IMR-90 (cell line): ENCODE measurements at regions not wholly inside any gene's neighbourhood (a gene's known extent, or its start where the extent isn't known, plus 50 kb on each side); places are given as distances from the start of the nearest gene placed in this dataset.

Source experiments
- ATAC-seq: fragments of 200-7000 bp; cut with Tn5 transposase; 2 replicates; pipeline ENCODE4 v1.9.1; 2020; ENCODE audit warnings: low read depth, mild to moderate bottlenecking, moderate library complexity
- BruUV-seq: library from RNA; stranded (reverse); fragments of 400-500 nt; replicated peaks from 2 replicates; lab custom pipeline; 2021; lab: Mats Ljungman, UMichigan
- CTCF ChIA-PET: fragments of 300-600 bp; formaldehyde crosslinking; extraction: SDS; loops from one replicate; lab custom pipeline; 2021; ENCODE audit warnings: antibody characterized with exemption; lab: Yijun Ruan, JAX
- POLR2A ChIA-PET: fragments of 300-600 bp; sonication (Branson Sonifier 250); formaldehyde crosslinking; loops from one replicate; lab custom pipeline; 2022; ENCODE audit warnings: antibody characterized with exemption; ENCODE audit not compliant: unreplicated experiment; lab: Charles Lee
- DNase-seq: peaks from one replicate; pipeline ENCODE4 v3.0.0; 2013
- H2AFZ ChIP-seq: replicated peaks from 2 replicates; pipeline ENCODE3; 2013; ENCODE audit warnings: low read length, mild to moderate bottlenecking; ENCODE audit not compliant: poor library complexity
- H2AK5ac ChIP-seq: 2 replicates; pipeline ENCODE4 v1.6.1; 2013; ENCODE audit warnings: low read depth, low read length, inconsistent platforms
- H2AK9ac ChIP-seq: replicated peaks from 2 replicates; pipeline ENCODE3; 2013; ENCODE audit warnings: mild to moderate bottlenecking, low read depth, low read length, moderate library complexity; ENCODE audit not compliant: poor library complexity
- H2BK120ac ChIP-seq: 2 replicates; pipeline ENCODE4 v1.6.1; 2013; ENCODE audit warnings: low read depth, low read length, inconsistent platforms
- H2BK15ac ChIP-seq: 3 replicates; pipeline ENCODE4 v1.6.1; 2013; ENCODE audit warnings: low read depth, low read length, inconsistent platforms
- H2BK20ac ChIP-seq: 2 replicates; pipeline ENCODE4 v1.6.1; 2013; ENCODE audit warnings: low read depth, mild to moderate bottlenecking, inconsistent platforms, low read length, moderate library complexity
- H2BK5ac ChIP-seq: 2 replicates; pipeline ENCODE4 v1.6.1; 2013; ENCODE audit warnings: mild to moderate bottlenecking, low read depth, low read length, inconsistent platforms; ENCODE audit not compliant: poor library complexity, severe bottlenecking
- H3K14ac ChIP-seq: replicated peaks from 2 replicates; pipeline ENCODE4 v1.6.1; 2013; ENCODE audit warnings: low read depth, low read length, inconsistent platforms
- H3K18ac ChIP-seq: 2 replicates; pipeline ENCODE4 v1.6.1; 2013; ENCODE audit warnings: low read depth, low read length, control low read depth
- H3K23ac ChIP-seq: 2 replicates; pipeline ENCODE4 v1.6.1; 2013; ENCODE audit warnings: low read depth, low read length, inconsistent platforms
- H3K27ac ChIP-seq: 2 replicates; pipeline ENCODE4 v1.5.1; 2013; ENCODE audit warnings: mild to moderate bottlenecking, control low read depth, low read length; ENCODE audit not compliant: insufficient read depth
- H3K27me3 ChIP-seq: 2 replicates; pipeline ENCODE4 v1.6.1; 2013; ENCODE audit warnings: low read length; ENCODE audit not compliant: control insufficient read depth, insufficient read depth
- H3K36me3 ChIP-seq: 2 replicates; pipeline ENCODE4 v1.6.1; 2013; ENCODE audit warnings: low read length, mixed read lengths; ENCODE audit not compliant: control insufficient read depth, insufficient read depth
- H3K4ac ChIP-seq: 2 replicates; pipeline ENCODE4 v1.6.1; 2013; ENCODE audit warnings: low read depth, low read length, inconsistent platforms
- H3K4me1 ChIP-seq: 2 replicates; pipeline ENCODE4 v1.6.1; 2013; ENCODE audit warnings: low read length, mixed read lengths; ENCODE audit not compliant: control insufficient read depth, insufficient read depth
- H3K4me2 ChIP-seq: 2 replicates; pipeline ENCODE4 v1.6.1; 2013; ENCODE audit warnings: low read depth, mild to moderate bottlenecking, control low read depth, low read length, moderate library complexity
- H3K4me3 ChIP-seq: 2 replicates; pipeline ENCODE4 v1.5.1; 2013; ENCODE audit warnings: low read depth, mild to moderate bottlenecking, control low read depth, low read length, moderate library complexity; ENCODE audit not compliant: insufficient read depth
- H3K56ac ChIP-seq: 2 replicates; pipeline ENCODE4 v1.6.1; 2013; ENCODE audit warnings: low read length, inconsistent platforms; ENCODE audit not compliant: insufficient read depth; ENCODE audit errors: extremely low read depth
- H3K79me1 ChIP-seq, 2 experiments: 2 replicates each; pipeline ENCODE4 v1.6.1; 2013; ENCODE audit warnings: low read length in 2 of 2, inconsistent platforms in 1 of 2, low read depth in 1 of 2
- H3K9ac ChIP-seq: 2 replicates; pipeline ENCODE4 v1.6.1; 2013; ENCODE audit warnings: low read depth, low read length, control low read depth
- H3K9me1 ChIP-seq: 2 replicates; pipeline ENCODE4 v1.6.1; 2013; ENCODE audit warnings: low read length, inconsistent platforms; ENCODE audit not compliant: insufficient read depth
- H3K9me3 ChIP-seq: 2 replicates; pipeline ENCODE4 v1.6.1; 2013; ENCODE audit warnings: low read length; ENCODE audit not compliant: control insufficient read depth, insufficient read depth
- H4K20me1 ChIP-seq: 2 replicates; pipeline ENCODE4 v1.6.1; 2013; ENCODE audit warnings: low read length, inconsistent platforms; ENCODE audit not compliant: insufficient read depth
- H4K5ac ChIP-seq: 2 replicates; pipeline ENCODE4 v1.6.1; 2013; ENCODE audit warnings: mild to moderate bottlenecking, low read depth, low read length, control low read depth
- H4K8ac ChIP-seq, 2 experiments: 2 replicates each; pipeline ENCODE4 v1.6.1; 2013; ENCODE audit warnings: low read depth in 2 of 2, low read length in 2 of 2, control low read depth in 1 of 2, inconsistent platforms in 1 of 2
- H4K91ac ChIP-seq: 2 replicates; pipeline ENCODE4 v1.6.1; 2013; ENCODE audit warnings: low read depth, low read length, inconsistent platforms; ENCODE audit not compliant: insufficient read depth
- BHLHE40 ChIP-seq: fragments of 150-350 bp; IDR thresholded peaks from 2 replicates; pipeline ENCODE4 v1.6.1; 2016; ENCODE audit warnings: mild to moderate bottlenecking, low read depth, low read length
- CTCF ChIP-seq: conservative IDR thresholded peaks from 2 replicates; pipeline ENCODE4 v1.5.1; 2012; ENCODE audit warnings: mild to moderate bottlenecking, low read depth, low read length, improper control_type of control experiment
- POLR2A ChIP-seq: IDR thresholded peaks from 2 replicates; pipeline ENCODE4 v1.6.1; 2012; ENCODE audit warnings: mild to moderate bottlenecking, low read depth, low read length
- WGBS, 2 experiments: methylation state at CpG; one replicate each; pipeline versions ENCODE4 v1.1.5 to v1.1.7; 2013; ENCODE audit warnings: missing lambda C conversion rate in 2 of 2; ENCODE audit not compliant: insufficient read length in 1 of 2; ENCODE audit errors: extremely low coverage in 2 of 2; 5-methylcytosine and 5-hydroxymethylcytosine counted together
- dilution Hi-C: fragments of 300-500 bp; cut with HindIII; formaldehyde crosslinking; loops from one replicate; pipeline ENCODE4 v1.14.3; 2018; ENCODE audit warnings: low sequenced_read_pairs; ENCODE audit not compliant: unreplicated experiment
- in situ Hi-C: fragments of 300-500 bp; cut with MboI; formaldehyde crosslinking; loops from 3 replicates; pipeline ENCODE4 v1.14.3; 2019; ENCODE audit warnings: low sequenced_read_pairs, inconsistent platforms, mixed read lengths
- intact Hi-C: fragments of 100-400 bp; cut with micrococcal nuclease; formaldehyde crosslinking; loops from 2 replicates; pipeline ENCODE4 v1.10.0; 2022

- no peak overlapping the region for H3K18ac ChIP-seq
- no CpG with 5 or more reads among the region's 3 CpGs for WGBS, 2 experiments
- no peaks in the 10 kb centered on the region for H3K79me1 ChIP-seq
- H3K36me3 ChIP-seq = no peaks in the 10 kb centered on the region
- H2AFZ ChIP-seq = no peak overlapping the region
- no peak overlapping the region for H2BK5ac ChIP-seq
- no peak overlapping the region for H2AK5ac ChIP-seq
- TF ChIP-seq BHLHE40 = no peak
- no peak for TF ChIP-seq POLR2A
- no peak for TF ChIP-seq CTCF
- CTCF ChIA-PET = no interaction called here
- BruUV-seq = no TSS peak
- H2BK120ac ChIP-seq = no peak overlapping the region
- H2BK15ac ChIP-seq = no peak overlapping the region
- H3K4ac ChIP-seq = no peak overlapping the region
- peaks cover 3% of the 10 kb centered on the region; the same call in 1 of the 2 replicates for H3K9me3 ChIP-seq
- no peak overlapping the region for H3K4me2 ChIP-seq
- intact Hi-C loops (no loop called here), in situ Hi-C loops (no loop called here), dilution Hi-C loops (no loop called here)
- H4K8ac ChIP-seq = no peak overlapping the region
- H2BK20ac ChIP-seq = no peak overlapping the region
- ATAC-seq (no peak), DNase-seq (no peak)
- H3K27me3 ChIP-seq = no peaks in the 10 kb centered on the region
- no peaks in the 10 kb centered on the region for H4K20me1 ChIP-seq
- no peak overlapping the region for H3K56ac ChIP-seq
- no peak overlapping the region for H4K5ac ChIP-seq
- no peak overlapping the region for H3K23ac ChIP-seq
- no peak overlapping the region for H3K27ac ChIP-seq
- H2AK9ac ChIP-seq = no peak overlapping the region
- no peak overlapping the region for H3K14ac ChIP-seq
- no peak overlapping the region for H4K91ac ChIP-seq
- no peak overlapping the region for H3K4me3 ChIP-seq
- POLR2A ChIA-PET = no interaction called here
- H3K4me1 ChIP-seq = no peaks in the 10 kb centered on the region
- no peaks in the 10 kb centered on the region for H3K9me1 ChIP-seq
- H3K9ac ChIP-seq = no peak overlapping the region
These were observed 706.4 kb upstream of the KLHL1 start for GRCh38 chr13:70814684-70815083.
